ENCODE measurements at regions not wholly inside any gene's neighbourhood (a gene's known extent, or its start where the extent isn't known, plus 50 kb on each side); places are given as distances from the start of the nearest gene placed in this dataset.

- Histone ChIP-seq H3K36me3 (ENCODE audit: low read depth) (no peaks in the 10 kb centered on the region), H3F3A (ENCODE audit: insufficient read depth) (no peaks in the 10 kb centered on the region), H3K4me1 (ENCODE audit: insufficient read depth) (peaks cover 12% of the 10 kb centered on the region), H2AFZ (no peak overlapping the region), H3K9me3 (ENCODE audit: low read depth) (no peaks in the 10 kb centered on the region), H3K4me3 (no peak overlapping the region), H4K20me1 (ENCODE audit: insufficient read depth) (no peaks in the 10 kb centered on the region), H3K27ac (no peak overlapping the region), H3K27me3 (replicated peaks; ENCODE audit: insufficient read depth) (no peaks in the 10 kb centered on the region; the same call in 1 of the 2 replicates), H3K4me2 (ENCODE audit: unreplicated experiment) (no peak overlapping the region), H3K9me2 (ENCODE audit: insufficient read depth) (no peaks in the 10 kb centered on the region), H3K79me2 (ENCODE audit: insufficient read depth) (no peaks in the 10 kb centered on the region), H3K9ac (no peak overlapping the region)
- 82 to 87% methylated on average over 7 of the region's 7 CpGs for WGBS, 2 experiments (ENCODE audit: low coverage in 1 of 2, low lambda C conversion rate in 2 of 2, missing lambda C conversion rate in 2 of 2)
- in situ Hi-C loops (cut with MboI), result no loop called here
- no peak for DNase-seq
- no peak for TF ChIP-seq EZH2phosphoT487 (IDR thresholded peaks at IDR 0.05; ENCODE audit: insufficient read depth, low read depth)
- TF ChIP-seq EZH2 (IDR thresholded peaks at IDR 0.05; ENCODE audit: insufficient read depth, poor library complexity, severe bottlenecking), result no peak
Observed at GRCh38 chr5:56451742-56452141, 218.6 kb upstream of the ANKRD55 start.

- in situ Hi-C loops (cut with MboI), result no loop called here
- Histone ChIP-seq H3K9ac (no peak overlapping the region), H3K4me1 (ENCODE audit: insufficient read depth) (0 out of 2 replicates have a peak, but pooled peaks cover 3% of the 10 kb centered on the region), H2AFZ (no peak overlapping the region), H3K9me3 (ENCODE audit: low read depth) (no peaks in the 10 kb centered on the region), H3F3A (ENCODE audit: insufficient read depth) (no peaks in the 10 kb centered on the region), H3K4me3 (no peak overlapping the region), H3K79me2 (ENCODE audit: insufficient read depth) (no peaks in the 10 kb centered on the region), H3K9me2 (ENCODE audit: insufficient read depth) (no peaks in the 10 kb centered on the region), H3K27me3 (replicated peaks; ENCODE audit: insufficient read depth) (no peaks in the 10 kb centered on the region; the same call in 1 of the 2 replicates), H3K4me2 (ENCODE audit: unreplicated experiment) (no peak overlapping the region), H3K36me3 (ENCODE audit: low read depth) (no peaks in the 10 kb centered on the region), H3K27ac (no peak overlapping the region), H4K20me1 (ENCODE audit: insufficient read depth) (no peaks in the 10 kb centered on the region)
- TF ChIP-seq EZH2phosphoT487 (IDR thresholded peaks at IDR 0.05; ENCODE audit: insufficient read depth, low read depth) (no peak), EZH2 (IDR thresholded peaks at IDR 0.05; ENCODE audit: insufficient read depth, poor library complexity, severe bottlenecking) (no peak)
- no peak for DNase-seq
- WGBS, 2 experiments (ENCODE audit: low coverage in 1 of 2, low lambda C conversion rate in 2 of 2, missing lambda C conversion rate in 2 of 2), result 73 to 75% methylated on average over 8 of the region's 8 CpGs
Observed at GRCh38 chr5:56450766-56451165, 217.6 kb upstream of the ANKRD55 start.

- Histone ChIP-seq H3K9me2 (ENCODE audit: insufficient read depth) (no peaks in the 10 kb centered on the region), H3K27ac (no peak overlapping the region), H3K36me3 (ENCODE audit: low read depth) (no peaks in the 10 kb centered on the region), H3K4me2 (ENCODE audit: unreplicated experiment) (no peak overlapping the region), H2AFZ (no peak overlapping the region), H3K9me3 (ENCODE audit: low read depth) (no peaks in the 10 kb centered on the region), H3K79me2 (ENCODE audit: insufficient read depth) (no peaks in the 10 kb centered on the region), H4K20me1 (ENCODE audit: insufficient read depth) (no peaks in the 10 kb centered on the region), H3K9ac (no peak overlapping the region), H3F3A (ENCODE audit: insufficient read depth) (no peaks in the 10 kb centered on the region), H3K4me1 (ENCODE audit: insufficient read depth) (no peaks in the 10 kb centered on the region), H3K27me3 (replicated peaks; ENCODE audit: insufficient read depth) (no peaks in the 10 kb centered on the region; the same call in 1 of the 2 replicates), H3K4me3 (no peak overlapping the region)
- in situ Hi-C loops (cut with MboI), result no loop called here
- DNase-seq, result no peak
- TF ChIP-seq EZH2phosphoT487 (IDR thresholded peaks at IDR 0.05; ENCODE audit: insufficient read depth, low read depth) (no peak), EZH2 (IDR thresholded peaks at IDR 0.05; ENCODE audit: insufficient read depth, poor library complexity, severe bottlenecking) (no peak)
- WGBS, 2 experiments (ENCODE audit: low coverage in 1 of 2, low lambda C conversion rate in 2 of 2, missing lambda C conversion rate in 2 of 2), result 35 to 37% methylated on average over 7 of the region's 7 CpGs
Observed at GRCh38 chr5:56449071-56449640, 216.0 kb upstream of the ANKRD55 start.

GRCh38 chr5:56447656-56448055 is 214.5 kb upstream of the ANKRD55 start:
- H3K79me2 ChIP-seq (ENCODE audit: insufficient read depth), result no peaks in the 10 kb centered on the region
- no peaks in the 10 kb centered on the region for H3K9me3 ChIP-seq (ENCODE audit: low read depth)
- no peak for TF ChIP-seq EZH2phosphoT487 (IDR thresholded peaks at IDR 0.05; ENCODE audit: insufficient read depth, low read depth)
- TF ChIP-seq EZH2 (IDR thresholded peaks at IDR 0.05; ENCODE audit: insufficient read depth, poor library complexity, severe bottlenecking), result no peak
- H3K9me2 ChIP-seq (ENCODE audit: insufficient read depth), result no peaks in the 10 kb centered on the region
- H4K20me1 ChIP-seq (ENCODE audit: insufficient read depth), result no peaks in the 10 kb centered on the region
- H3K4me1 ChIP-seq (ENCODE audit: insufficient read depth), result no peaks in the 10 kb centered on the region
- H3F3A ChIP-seq (ENCODE audit: insufficient read depth), result no peaks in the 10 kb centered on the region
- DNase-seq, result no peak
- in situ Hi-C loops (cut with MboI), result no loop called here
- WGBS, 2 experiments (ENCODE audit: low coverage in 1 of 2, low lambda C conversion rate in 2 of 2, missing lambda C conversion rate in 2 of 2), result 66 to 67% methylated on average over 4 of the region's 4 CpGs
- H3K9ac ChIP-seq, result no peak overlapping the region
- H3K4me2 ChIP-seq (ENCODE audit: unreplicated experiment), result no peak overlapping the region
- no peak overlapping the region for H3K27ac ChIP-seq
- no peak overlapping the region for H2AFZ ChIP-seq
- H3K27me3 ChIP-seq (replicated peaks; ENCODE audit: insufficient read depth), result no peaks in the 10 kb centered on the region; the same call in 1 of the 2 replicates
- no peaks in the 10 kb centered on the region for H3K36me3 ChIP-seq (ENCODE audit: low read depth)
- no peak overlapping the region for H3K4me3 ChIP-seq

Measured in GM23248 (cell line).